ENCODE measurements at regions not wholly inside any gene's neighbourhood (a gene's known extent, or its start where the extent isn't known, plus 50 kb on each side); places are given as distances from the start of the nearest gene placed in this dataset.
"Not testable (repeated sequence)": the region's sequence is repeated elsewhere in the genome, so short reads cannot be mapped to it uniquely, and the experiment has no call there.

DNA sequence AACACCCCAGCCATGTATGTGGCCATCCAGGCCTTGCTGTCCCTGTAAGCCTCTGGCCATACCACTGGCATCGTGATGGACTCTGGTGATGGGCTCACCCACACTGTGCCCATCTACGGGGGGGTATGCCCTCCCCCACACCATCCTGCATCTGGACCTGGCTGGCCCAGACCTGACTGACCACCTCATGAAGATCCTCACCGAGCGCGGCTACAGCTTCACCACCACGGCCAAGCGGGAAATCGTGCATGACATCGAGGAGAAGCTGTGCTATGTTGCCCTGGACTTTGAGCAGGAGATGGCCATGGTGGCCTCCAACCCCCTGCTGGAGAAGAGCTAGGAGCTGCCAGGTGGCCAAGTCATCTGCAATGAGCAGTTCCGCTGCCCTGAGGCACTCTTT, 80.4 kb upstream of the ZCCHC2 start:
- DNase-seq (ENCODE audit: low spot score) = no peak

DNA sequence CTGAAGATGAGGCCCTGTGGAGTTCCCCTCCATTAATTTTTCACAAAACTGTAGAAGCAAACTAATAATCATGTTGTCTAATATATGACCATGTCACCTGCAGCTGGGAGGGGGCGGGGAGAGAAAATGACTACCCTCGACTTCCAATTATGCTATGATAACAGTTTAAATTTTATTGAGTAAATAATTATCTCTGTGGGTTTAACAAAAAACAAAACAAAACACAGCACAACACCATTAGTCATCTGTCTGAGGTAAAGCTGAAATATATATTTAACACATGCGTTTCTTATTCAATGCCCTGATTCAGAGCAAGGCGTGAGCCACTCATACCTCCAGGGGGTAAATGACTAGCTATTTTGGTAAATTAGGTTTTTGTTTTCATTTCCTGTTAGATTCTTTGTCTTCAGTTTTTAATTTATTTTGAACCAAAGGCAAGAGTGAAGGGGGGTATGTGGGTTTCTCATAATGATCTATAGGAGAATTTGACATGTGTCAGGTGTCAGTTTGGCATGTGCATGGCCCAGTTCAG, 77.4 kb upstream of the ZCCHC2 start:
- DNase-seq (ENCODE audit: low spot score) = no peak

DNA sequence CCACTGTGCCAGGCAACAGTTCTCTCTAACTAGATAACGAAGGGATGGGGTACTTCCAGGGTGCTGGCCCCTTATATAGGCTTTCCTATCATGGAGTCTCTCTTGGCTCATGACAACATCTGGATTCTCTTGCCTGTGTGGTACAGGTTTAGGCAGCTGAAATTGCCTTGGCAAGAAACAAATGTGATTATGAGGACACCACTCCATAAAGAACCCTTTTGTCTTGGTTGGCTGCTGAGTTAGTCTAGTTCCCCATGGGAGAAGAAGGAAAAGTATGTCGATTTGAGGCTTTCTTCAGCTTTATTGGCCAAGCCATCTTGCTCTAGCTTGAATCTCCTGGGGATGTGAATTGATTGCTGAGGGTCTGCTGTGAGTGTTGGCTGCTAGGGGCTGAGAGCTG, 76.3 kb upstream of the ZCCHC2 start:
- DNase-seq (ENCODE audit: low spot score) = no peak

- DNase-seq (ENCODE audit: low spot score) = no peak
Observed at GRCh38 chr18:62447652-62448051, 75.2 kb upstream of the ZCCHC2 start.

GRCh38 chr18:62448426-62448825, 74.4 kb upstream of the ZCCHC2 start:
- no peak for DNase-seq (ENCODE audit: low spot score)

DNA sequence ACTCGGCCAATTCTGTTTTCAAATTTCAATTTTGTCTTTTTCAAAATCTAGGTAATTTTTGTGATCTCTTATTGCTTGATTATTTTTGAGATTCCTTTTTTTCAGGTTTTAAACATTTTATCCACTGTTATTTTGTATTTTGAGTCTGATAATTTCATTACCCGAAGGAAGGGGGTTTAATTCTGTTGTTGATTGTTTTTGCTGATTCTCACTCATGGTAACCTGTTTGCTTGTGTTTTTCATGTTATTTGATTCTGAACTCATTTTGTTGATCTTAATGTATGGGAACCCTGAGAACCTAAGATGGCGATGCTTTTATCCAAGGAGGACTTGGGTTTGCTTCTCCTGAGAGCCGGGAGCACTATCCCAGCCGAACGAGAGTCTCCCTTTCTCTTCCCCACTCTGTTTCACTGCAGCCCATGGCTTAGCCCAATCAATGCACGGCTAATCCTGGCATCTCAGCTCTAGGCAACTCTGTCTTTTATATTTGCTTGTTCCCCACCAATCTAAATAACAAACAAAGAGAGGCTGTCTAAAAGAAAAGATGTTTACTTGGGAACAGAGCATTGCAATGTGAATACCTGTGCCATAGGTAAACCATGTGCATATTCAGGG, 73.2 kb upstream of the ZCCHC2 start:
- no peak for DNase-seq (ENCODE audit: low spot score)

- DNase-seq (ENCODE audit: low spot score) = no peak
Observed at GRCh38 chr18:62450175-62450545, 72.7 kb upstream of the ZCCHC2 start.

- DNase-seq (ENCODE audit: low spot score) = peak; percentile 95
Observed at GRCh38 chr18:62450546-62451410, 72.0 kb upstream of the ZCCHC2 start.

- DNase-seq (ENCODE audit: low spot score) = peak; percentile 40
Observed at GRCh38 chr18:62452280-62452831, 70.5 kb upstream of the ZCCHC2 start.

- no peak for DNase-seq (ENCODE audit: low spot score)
Observed at GRCh38 chr18:62453864-62454263, 69.0 kb upstream of the ZCCHC2 start.

DNA sequence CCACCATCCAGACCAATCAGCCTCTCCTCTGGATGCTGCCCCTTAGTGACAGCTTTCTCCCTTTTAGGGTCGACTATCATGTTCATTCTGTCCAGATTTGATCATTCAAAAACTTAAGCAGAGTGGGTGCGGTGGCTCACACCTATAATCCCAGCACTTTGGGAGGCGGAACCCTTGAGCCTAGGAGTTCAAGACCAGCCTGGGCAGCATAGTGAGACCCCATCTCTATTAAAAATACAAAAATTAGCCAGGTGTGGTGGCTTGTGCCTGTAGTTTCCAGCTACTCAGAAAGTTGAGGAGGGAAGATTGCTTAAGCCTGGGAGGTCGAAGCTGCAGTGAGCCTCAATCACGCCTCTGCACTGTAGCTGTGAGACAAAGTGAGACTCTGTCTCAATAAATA, 68.3 kb upstream of the ZCCHC2 start:
- no peak for DNase-seq (ENCODE audit: low spot score)

DNA sequence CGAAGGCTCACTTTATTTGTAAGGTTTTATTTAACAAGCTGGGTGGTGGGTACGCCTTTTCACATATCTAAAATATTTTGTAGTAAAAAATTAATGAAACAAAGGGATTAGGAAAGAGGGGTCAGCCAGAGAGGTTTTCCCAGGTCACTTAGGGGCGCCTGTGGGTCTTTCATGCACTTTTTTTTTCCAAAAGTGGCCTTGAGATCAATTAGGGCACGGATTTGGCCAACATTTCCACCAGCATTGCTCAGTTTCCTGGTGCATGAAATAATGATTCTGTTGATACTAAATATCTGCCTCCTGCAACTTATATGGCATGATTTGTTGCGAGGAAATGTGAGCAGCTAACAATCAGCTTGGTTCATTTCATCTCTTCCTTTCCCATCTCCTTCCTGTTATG, 67.6 kb upstream of the ZCCHC2 start:
- no peak for DNase-seq (ENCODE audit: low spot score)

- DNase-seq (ENCODE audit: low spot score) = no peak
Observed at GRCh38 chr18:62457877-62458276, 64.9 kb upstream of the ZCCHC2 start.

GRCh38 chr18:62458346-62458745, 64.5 kb upstream of the ZCCHC2 start:
- DNase-seq (ENCODE audit: low spot score) = no peak

DNA sequence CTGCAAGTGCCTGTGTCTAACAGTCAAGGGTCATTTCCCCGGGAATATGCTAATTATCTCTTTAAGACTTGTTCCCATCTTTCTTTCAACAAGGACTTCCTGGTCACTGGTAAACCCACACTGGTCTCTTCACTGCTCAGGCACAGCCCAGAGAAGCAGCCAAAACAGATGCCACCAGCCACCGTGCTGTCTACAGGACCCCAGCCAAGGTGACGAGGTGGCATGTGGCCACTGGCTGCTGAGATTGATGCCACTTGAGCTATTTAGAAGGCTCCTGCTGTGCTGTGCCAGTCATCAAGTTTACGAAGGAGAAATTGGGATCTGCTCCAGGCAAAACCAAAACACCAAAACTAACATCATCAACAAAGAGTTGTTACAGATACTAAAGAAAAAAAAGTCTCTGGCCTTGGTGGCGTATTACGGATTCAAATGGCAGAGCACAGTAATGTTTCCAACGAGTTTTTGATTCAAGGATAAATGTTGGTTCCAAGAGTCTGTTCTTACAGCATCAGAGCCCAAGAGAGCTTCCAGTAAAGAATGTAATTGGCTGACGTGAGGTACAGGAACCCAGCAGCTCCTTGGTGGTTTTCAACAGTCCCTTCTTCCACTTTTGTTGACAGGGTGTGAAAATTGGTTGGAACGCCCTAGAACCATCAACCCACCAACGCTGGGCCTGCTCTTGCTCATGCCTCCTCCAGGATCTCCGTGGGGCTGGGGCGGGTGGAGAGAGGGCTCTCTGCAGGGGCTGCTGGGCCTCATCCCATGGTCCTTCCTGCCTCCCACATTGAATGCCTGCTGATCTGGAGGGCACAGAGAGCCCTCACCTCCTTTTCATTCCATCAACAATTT, 63.7 kb upstream of the ZCCHC2 start:
- no peak for DNase-seq (ENCODE audit: low spot score)

DNA sequence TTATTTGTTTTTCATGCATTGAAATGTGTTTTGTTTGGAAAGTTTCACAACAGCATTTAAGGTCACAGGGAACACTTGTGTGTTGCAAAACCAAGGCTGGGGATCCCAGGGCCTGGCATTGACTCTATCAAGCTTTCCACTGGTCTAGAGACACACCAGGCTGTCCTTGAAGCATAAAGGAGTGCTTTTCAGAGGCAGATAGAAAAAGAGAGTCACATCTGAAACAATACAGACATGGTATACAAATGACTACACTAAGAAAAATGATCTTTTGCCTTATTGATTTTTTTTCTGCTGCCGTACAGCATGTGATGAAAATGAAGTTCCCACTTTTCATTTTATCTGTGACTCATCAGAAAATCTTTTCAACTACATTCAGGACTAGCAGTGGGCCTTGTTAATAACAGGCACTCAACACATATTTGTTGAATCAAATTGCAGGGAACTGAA, 61.9 kb upstream of the ZCCHC2 start:
- DNase-seq (ENCODE audit: low spot score) = no peak

DNA sequence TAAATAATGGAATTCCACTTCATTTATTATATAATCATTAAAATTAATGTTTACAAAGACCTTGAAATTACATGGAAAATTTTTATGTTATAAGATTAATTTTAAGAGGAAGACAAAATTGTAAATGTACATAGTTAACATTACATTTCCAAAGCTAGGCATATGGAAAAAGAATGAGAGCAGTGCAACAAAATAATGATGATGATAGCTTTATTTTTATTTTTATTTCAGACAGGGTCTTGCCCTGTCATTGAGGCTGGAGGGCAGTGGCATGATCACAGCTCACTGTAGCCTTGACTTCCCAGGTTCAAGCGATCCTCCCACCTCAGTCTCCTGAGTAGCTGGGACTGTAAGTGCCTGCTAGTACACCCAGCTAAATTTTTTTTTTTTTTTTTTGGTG, 61.2 kb upstream of the ZCCHC2 start:
- DNase-seq (ENCODE audit: low spot score) = no peak

DNA sequence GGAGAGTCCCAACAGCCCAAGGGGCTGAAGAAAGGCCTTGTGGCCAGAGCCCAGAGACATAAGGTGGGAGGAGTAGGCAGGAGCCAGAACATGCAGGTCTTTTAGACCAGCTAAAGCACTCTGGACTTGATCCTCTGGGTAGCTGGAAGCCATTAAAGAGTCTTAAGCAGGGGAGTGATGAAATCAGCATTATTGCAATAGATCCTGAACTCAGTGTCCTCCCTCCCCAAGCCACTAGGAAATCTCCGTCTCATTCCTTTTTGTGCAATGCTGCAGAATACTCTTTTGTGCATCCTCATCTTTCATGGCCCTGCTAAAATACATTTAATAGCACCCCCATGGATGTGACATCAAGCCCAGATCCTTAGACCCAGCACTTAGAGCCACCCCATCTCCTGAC, 58.6 kb upstream of the ZCCHC2 start:
- DNase-seq (ENCODE audit: low spot score) = no peak

DNA sequence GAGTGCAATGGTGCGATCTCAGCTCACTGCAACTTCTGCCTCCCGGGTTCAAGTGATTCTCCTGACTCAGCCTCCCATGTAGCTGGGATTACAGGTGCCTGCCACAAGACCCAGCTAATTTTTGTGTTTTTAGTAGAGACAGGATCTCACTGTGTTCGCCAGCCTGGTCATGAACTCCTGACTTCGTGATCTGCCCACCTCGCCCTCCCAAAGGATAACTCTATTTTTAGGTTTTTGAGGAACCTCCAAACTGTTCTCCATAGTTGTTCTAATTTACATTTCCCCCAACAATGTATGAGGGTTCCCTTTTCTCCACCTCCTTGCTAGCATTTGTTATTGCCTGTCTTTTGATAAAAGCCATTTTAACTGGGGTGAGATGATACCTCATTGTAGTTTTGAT, 53.7 kb upstream of the ZCCHC2 start:
- DNase-seq (ENCODE audit: low spot score) = not testable (repeated sequence)

Data from hematopoietic multipotent progenitor cell treated with erythropoietin and hydrocortisone succinate and interleukin-3 and kit ligand, for 17 days (in vitro differentiated cells).